Activated CD4-positive, CD25-positive, alpha-beta regulatory T cell treated with anti-CD3 and anti-CD28 coated beads, Interleukin-2, amount 50 U/mL, for 24 hours (primary cell): ENCODE measurements at regions not wholly inside any gene's neighbourhood (a gene's known extent, or its start where the extent isn't known, plus 50 kb on each side); places are given as distances from the start of the nearest gene placed in this dataset.

Experiments used
- ATAC-seq, 2 donors: fragments of 150-1000 bp; cut with Tn5 transposase; one replicate each; pipeline ENCODE4 v1.10.0; 2021; ENCODE audit warnings: mild to moderate bottlenecking in 1 of 2, moderate library complexity in 1 of 2

GRCh38 chr1:213891989-213892902 lies 95.5 kb upstream of the PROX1 start:
- ATAC-seq = no peak

DNA sequence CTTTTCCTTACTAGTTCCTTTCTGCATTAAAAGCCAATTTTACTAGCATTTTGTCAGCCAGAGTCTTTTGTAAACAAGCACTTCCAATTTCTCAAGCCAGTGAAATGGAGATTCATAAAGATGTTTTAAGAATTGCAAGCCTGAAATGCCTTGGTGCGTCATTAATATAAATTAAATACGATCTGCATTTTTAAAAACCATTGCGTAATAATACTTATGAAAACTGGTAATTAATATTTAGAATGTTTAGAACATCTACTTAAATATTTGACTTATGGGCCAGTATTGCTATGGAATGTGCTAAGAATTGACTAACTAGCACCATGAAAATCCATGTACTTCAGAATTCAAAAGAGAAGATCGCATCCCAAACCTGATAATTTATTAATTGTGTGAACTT lies 89.1 kb upstream of the PROX1 start:
- ATAC-seq = no peak

DNA sequence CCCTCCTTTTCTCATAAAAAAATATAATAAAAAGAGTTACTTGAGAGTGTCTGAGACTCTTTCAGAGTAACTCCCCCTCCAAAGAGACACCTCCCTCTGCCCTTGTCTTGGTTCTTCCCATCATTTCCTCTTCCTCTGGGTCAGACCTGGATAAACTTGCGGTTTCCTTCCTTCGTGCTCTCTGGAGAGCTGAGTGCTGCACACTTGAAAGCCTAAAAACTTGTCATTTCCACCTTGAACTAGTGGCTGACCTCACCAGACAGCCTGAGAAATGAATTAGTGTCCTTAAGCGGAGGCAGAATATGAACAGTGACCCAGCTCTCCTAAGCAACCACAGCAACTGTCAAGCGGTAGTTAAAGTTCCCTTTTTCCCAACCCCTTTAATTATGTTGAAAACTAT lies 88.4 kb upstream of the PROX1 start:
- no peak for ATAC-seq

DNA sequence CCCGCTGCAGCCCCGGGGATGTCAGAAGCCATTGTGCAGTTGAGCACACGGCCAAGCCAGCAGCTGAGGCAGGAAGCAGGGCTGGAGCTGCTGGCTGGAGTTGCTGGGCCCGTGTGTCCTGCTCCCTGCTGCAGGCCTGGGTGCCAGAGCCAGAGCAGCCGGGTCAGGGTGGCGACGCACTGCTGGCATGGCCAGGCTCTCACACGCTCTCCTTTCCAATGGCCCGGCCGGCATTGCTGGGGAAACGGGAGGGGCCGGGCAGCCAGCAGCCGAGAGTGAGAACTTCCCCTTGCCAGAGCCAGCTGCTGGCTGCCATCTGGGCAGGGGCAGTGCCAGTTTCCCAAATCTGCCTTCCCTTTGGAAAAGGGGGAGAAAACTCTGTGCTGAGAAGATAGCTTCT lies 82.4 kb upstream of the PROX1 start:
- no peak for ATAC-seq

GRCh38 chr1:213908521-213908920 lies 79.3 kb upstream of the PROX1 start:
- no peak for ATAC-seq

- no peak for ATAC-seq
Measured at GRCh38 chr1:213914392-213914791, 73.4 kb upstream of the PROX1 start.

DNA sequence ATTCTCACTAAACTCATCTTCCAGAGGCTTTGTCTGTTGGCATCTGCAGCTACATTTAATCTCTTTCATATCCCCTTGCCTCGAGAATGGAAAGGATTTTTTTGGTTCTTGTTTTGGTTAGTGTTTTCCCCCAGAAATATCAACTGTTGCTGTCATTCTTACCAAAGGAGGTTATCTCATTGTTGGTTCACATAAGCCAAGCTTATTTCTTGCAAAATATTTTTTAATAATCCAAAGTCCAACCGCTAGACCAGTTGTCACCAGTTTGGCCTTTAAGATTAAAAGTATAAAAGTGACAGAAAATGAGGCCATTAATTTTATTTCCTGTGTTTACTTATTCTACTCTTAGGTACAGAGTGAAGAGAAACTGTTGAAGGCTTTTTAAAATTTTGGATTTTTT lies 66.5 kb upstream of the PROX1 start:
- no peak for ATAC-seq

GRCh38 chr1:213921712-213922111 lies 66.1 kb upstream of the PROX1 start:
- no peak for ATAC-seq

GRCh38 chr1:213925531-213926182 lies 62.1 kb upstream of the PROX1 start:
- no peak for ATAC-seq

DNA sequence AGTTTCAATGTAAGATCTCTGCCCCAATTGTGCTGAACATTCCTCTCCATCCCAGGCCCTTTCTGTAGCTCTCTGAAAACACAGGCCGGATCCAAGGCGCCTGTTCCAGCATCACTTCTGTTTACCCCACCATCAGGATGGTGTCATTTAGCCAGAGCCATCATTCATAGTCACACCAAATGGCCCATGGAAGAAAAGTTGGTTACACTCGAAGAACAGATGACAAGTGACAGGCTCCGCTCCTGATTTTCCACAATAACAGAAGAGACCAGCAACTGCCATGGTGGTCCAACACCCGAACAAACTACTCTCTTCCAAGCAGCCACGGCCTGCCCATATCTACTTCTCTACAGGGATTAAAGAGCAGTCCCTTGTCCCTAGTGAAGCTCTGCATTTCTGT lies 59.9 kb upstream of the PROX1 start:
- ATAC-seq = no peak

DNA sequence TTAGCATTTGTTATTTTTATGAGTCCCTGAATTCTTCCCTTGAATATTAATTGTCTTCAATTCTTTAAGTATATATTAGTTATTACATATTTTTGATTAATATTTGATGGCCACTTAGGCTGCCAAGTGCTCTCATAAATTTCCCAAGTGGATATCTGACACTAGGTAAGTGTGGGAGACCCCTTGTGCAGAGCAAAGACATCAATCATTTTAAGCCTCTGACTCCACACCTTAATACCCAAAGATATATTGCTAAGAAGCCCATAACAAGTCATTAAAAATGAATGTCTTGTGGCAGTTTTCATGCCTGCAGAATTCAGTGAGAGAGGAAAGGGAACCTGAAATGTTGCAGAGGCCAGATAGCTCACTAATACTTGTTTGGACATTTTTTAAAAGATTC lies 58.4 kb upstream of the PROX1 start:
- ATAC-seq = no peak

DNA sequence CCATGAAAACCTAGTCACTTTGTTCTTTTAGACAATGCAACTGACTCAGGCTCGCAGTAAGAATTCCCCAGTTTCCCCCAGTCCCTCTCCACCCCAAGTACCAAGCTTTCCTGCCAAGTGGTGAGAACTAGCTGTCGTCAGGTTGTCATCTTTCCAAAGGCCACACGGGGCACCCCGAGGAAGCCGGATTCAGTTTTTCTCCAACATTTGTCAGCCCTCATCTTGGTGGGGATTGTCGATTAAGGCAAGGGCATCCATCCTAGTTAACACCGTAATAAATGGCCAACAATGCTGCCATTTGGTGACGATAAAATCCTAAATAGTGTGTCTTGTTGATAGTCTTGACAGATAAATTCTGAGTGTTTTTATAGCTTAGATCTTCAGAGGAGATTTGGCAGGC lies 55.9 kb upstream of the PROX1 start:
- ATAC-seq = no peak

DNA sequence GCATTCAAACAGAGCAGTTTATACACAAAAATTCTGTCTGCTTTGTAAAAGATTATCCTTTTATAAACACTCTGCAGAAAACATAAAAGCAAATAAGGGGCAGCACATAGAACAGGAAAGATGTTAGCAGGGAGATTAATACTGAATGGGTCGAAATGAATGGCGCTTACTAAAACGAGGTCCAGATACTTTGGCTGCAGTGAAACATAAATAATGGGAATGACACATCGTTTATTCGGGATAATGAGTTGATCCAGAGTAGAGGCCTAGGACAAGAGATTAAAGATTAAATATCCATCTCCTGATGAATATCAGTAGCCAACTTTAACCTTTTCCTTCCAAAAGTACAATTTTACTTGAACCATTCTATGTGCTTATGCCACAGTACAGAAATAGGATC lies 54.4 kb upstream of the PROX1 start:
- ATAC-seq = no peak

DNA sequence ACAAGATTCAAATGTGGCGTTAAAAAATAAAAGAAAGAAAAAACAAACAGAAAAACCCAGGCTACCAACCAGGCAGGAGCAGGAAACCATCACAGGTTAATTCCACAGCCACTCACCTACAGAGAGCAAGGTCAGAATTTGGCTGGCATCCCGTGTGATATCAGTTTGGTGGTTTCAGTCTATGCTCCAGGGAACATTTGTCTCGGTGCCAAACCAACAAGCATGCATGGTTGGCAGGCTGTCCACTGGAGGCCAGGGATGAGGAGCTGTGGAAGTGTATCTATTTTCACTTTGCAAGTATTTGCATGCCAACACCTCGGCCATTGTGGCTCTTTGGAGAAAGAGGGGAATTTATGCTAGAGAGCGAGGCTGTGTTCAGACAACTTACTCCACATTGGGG lies 53.1 kb upstream of the PROX1 start:
- ATAC-seq = no peak

DNA sequence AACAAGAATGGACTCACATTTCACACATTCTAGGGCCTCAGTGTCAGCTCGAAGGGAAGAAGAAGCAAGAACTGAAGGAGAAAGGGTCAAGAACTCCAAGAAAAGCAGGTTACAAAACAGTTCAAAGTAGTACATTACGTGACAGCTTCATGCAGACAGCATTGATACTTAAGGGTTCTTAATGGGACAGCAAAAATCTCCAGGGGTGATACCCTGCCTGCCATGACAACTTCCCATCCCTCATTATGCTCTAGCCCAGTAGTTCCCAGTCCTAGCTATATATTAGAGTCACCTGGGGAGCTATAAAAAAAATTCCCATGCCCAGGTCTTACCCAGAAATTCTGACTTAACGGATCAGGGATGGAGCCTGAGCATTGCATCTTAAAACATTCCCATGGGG lies 51.2 kb upstream of the PROX1 start:
- no peak for ATAC-seq
